Transverse colon (tissue), 4 donors: ENCODE measurements at regions not wholly inside any gene's neighbourhood (a gene's known extent, or its start where the extent isn't known, plus 50 kb on each side); places are given as distances from the start of the nearest gene placed in this dataset.

Source experiments
- DNase-seq: peaks from one replicate; pipeline ENCODE4 v3.0.0-alpha.2; 2019
- H3K27ac ChIP-seq, 4 donors: fragments of 200-600 bp; sonication (generic); 2 replicates each; pipeline ENCODE4 v1.5.1; 2016 to 2018; ENCODE audit warnings: inconsistent platforms in 4 of 4
- H3K27me3 ChIP-seq: fragments of 200-600 bp; sonication (generic); 2 replicates; pipeline ENCODE4 v1.5.1; 2017; ENCODE audit warnings: inconsistent platforms
- H3K36me3 ChIP-seq, 4 donors: fragments of 200-600 bp; sonication (generic); 2 replicates each; pipeline ENCODE4 v1.5.1; 2017 to 2019; ENCODE audit warnings: inconsistent platforms in 4 of 4
- H3K4me1 ChIP-seq, 4 donors: fragments of 200-600 bp; sonication (generic); 2 replicates each; pipeline ENCODE4 v1.5.1; 2017 to 2020; ENCODE audit warnings: inconsistent platforms in 4 of 4
- H3K4me3 ChIP-seq, 4 donors: fragments of 200-600 bp; sonication (generic); 1 replicate in 1 of 4; 2 replicates in 3 of 4; pipeline versions ENCODE4 v1.5.1 to v1.6.1; 2017 to 2019; ENCODE audit warnings: inconsistent platforms in 4 of 4
- H3K9me3 ChIP-seq, 2 donors: fragments of 200-600 bp; sonication (generic); 2 replicates each; pipeline ENCODE4 v1.5.1; 2017 to 2019; ENCODE audit warnings: inconsistent platforms in 2 of 2
- EP300 ChIP-seq: sonication (generic); formaldehyde crosslinking; IDR thresholded peaks from one replicate; pipeline ENCODE4 v1.6.1; 2017; ENCODE audit warnings: antibody characterized with exemption, low read depth
- POLR2A ChIP-seq: fragments of 450-650 bp; IDR thresholded peaks from one replicate; pipeline ENCODE4 v1.6.1; 2016; ENCODE audit warnings: antibody characterized with exemption, mild to moderate bottlenecking, moderate library complexity
- POLR2AphosphoS5 ChIP-seq, 3 donors: sonication (generic); formaldehyde crosslinking; IDR thresholded peaks; one replicate each; pipeline ENCODE4 v1.6.1; 2016; ENCODE audit warnings: antibody characterized with exemption in 3 of 3
- WGBS, 2 donors: methylation state at CpG; one replicate each; pipeline ENCODE4 v1.1.5; 2018; ENCODE audit warnings: low coverage in 1 of 2; 5-methylcytosine and 5-hydroxymethylcytosine counted together
- in situ Hi-C, 4 donors: fragments of 200-750 bp; cut with MboI; loops; one replicate each; pipeline versions ENCODE4 v1.15.0 to v1.15.1; 2017; ENCODE audit warnings: low sequenced_read_pairs in 3 of 4, low pct_ligation_motif_present in 1 of 4, low pct_unique_long_range_greater_than_20kb in 1 of 4
- intact Hi-C: fragments of 100-400 bp; cut with DNase I; formaldehyde crosslinking; loops from one replicate; pipeline ENCODE4 v1.15.1; 2023; ENCODE audit warnings: low total_unique reads
- TF ChIP-seq, protein P1 (sequence below), 5 experiments: fragments of 200-600 bp in 3 of 5; fragments of 450-650 bp in 2 of 5; sonication (generic) in 3 of 5; IDR thresholded peaks; 1 replicate in 2 of 5; 2 replicates in 3 of 5; pipeline ENCODE4 v1.5.1; 2016 to 2017; ENCODE audit warnings: antibody characterized with exemption in 5 of 5, inconsistent platforms in 3 of 5, mild to moderate bottlenecking in 2 of 5, moderate library complexity in 1 of 5

- Histone ChIP-seq H3K27ac (no peak overlapping the region), H3K4me3 (no peak overlapping the region), H3K36me3 (no peaks in the 10 kb centered on the region), H3K4me1 (no peaks in the 10 kb centered on the region), H3K9me3 (no peaks in the 10 kb centered on the region), H3K27me3 (no peaks in the 10 kb centered on the region)
- intact Hi-C loops: no loop called here
- TF ChIP-seq POLR2AphosphoS5 (IDR thresholded peaks at IDR 0.05) (no peak), EP300 (no peak), POLR2A (no peak)
- TF ChIP-seq, protein P1, sequence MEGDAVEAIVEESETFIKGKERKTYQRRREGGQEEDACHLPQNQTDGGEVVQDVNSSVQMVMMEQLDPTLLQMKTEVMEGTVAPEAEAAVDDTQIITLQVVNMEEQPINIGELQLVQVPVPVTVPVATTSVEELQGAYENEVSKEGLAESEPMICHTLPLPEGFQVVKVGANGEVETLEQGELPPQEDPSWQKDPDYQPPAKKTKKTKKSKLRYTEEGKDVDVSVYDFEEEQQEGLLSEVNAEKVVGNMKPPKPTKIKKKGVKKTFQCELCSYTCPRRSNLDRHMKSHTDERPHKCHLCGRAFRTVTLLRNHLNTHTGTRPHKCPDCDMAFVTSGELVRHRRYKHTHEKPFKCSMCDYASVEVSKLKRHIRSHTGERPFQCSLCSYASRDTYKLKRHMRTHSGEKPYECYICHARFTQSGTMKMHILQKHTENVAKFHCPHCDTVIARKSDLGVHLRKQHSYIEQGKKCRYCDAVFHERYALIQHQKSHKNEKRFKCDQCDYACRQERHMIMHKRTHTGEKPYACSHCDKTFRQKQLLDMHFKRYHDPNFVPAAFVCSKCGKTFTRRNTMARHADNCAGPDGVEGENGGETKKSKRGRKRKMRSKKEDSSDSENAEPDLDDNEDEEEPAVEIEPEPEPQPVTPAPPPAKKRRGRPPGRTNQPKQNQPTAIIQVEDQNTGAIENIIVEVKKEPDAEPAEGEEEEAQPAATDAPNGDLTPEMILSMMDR (IDR thresholded peaks at IDR 0.05): no peak
- in situ Hi-C loops: no loop called here
- 73 to 82% methylated on average over 2 of the region's 2 CpGs for WGBS, 2 donors
- DNase-seq: no peak
Observed at GRCh38 chr6:112481211-112481610, 134.1 kb downstream of the RFPL4B start.

GRCh38 chr6:112482373-112482772 lies 135.2 kb downstream of the RFPL4B start:
- Histone ChIP-seq H3K4me1 (no peaks in the 10 kb centered on the region), H3K9me3 (no peaks in the 10 kb centered on the region), H3K27ac (no peak overlapping the region), H3K36me3 (no peaks in the 10 kb centered on the region), H3K4me3 (no peak overlapping the region), H3K27me3 (no peaks in the 10 kb centered on the region)
- DNase-seq: no peak
- intact Hi-C loops: no loop called here
- WGBS, 2 donors: 17 to 51% methylated on average over 1 to 2 of the region's 2 CpGs
- in situ Hi-C loops: no loop called here
- TF ChIP-seq POLR2A (no peak), EP300 (no peak), POLR2AphosphoS5 (IDR thresholded peaks at IDR 0.05) (no peak)
- TF ChIP-seq, protein P1 (IDR thresholded peaks at IDR 0.05): no peak

DNA sequence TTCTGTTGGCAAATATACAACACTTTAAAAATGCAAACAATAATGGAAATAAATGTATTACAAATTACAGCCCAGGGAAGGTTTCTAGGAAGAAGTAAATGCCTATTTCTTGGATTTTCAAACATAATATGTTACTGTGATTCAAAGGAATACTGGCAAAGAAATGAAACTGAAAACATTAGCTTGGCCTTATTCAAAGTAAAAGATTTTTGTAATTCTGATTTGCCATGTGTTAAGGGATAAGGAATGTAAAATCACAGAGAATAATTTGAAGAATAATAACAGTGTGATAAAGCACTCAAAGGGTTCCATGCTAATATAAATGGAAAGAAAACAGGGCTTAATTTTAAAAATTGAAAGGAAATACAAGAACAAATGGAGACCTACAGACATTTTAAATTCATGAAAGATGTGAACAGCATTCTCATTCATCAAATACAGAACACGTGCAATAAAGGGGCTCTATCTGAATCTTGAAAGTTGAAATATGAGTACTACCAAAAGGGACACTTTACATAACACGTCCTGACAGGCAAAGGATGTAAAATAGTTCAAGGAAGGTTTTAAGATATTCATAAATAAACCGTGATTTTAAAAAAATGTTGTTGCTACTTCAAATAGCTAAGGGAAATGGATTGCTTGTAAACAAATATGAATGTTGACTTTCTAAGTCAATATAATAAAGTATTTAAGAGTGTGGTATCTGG lies 138.1 kb downstream of the RFPL4B start:
- TF ChIP-seq, protein P1 (IDR thresholded peaks at IDR 0.05): no peak
- TF ChIP-seq POLR2A: no peak
- no peak for TF ChIP-seq EP300
- no peak for TF ChIP-seq POLR2AphosphoS5 (IDR thresholded peaks at IDR 0.05)
- DNase-seq: no peak
- H3K36me3 ChIP-seq: no peaks in the 10 kb centered on the region
- H3K27ac ChIP-seq: no peak overlapping the region
- no peaks in the 10 kb centered on the region for H3K9me3 ChIP-seq
- H3K4me1 ChIP-seq: no peaks in the 10 kb centered on the region
- intact Hi-C loops: no loop called here
- WGBS, 2 donors: 28 to 29% methylated on average over 3 of the region's 3 CpGs
- H3K27me3 ChIP-seq: no peaks in the 10 kb centered on the region
- no peak overlapping the region for H3K4me3 ChIP-seq
- in situ Hi-C loops: no loop called here

DNA sequence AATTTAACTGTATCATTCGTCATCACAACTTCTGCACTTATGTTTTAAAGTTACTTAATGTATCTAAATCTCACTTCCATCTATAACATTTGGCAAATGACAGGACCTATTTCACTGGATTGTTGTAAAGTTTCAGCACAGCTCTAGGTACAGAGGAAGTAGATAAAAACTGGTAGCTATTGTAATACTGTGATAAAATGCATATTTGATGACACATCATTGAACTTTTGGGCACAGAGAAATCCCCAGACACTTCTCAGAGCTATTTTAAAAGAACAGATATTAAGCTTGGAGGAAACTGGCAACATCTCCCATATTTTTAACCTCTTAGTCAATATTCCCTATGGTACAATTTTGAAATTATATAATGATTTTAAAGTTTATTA lies 138.7 kb downstream of the RFPL4B start:
- no peak for TF ChIP-seq POLR2AphosphoS5 (IDR thresholded peaks at IDR 0.05)
- TF ChIP-seq EP300: no peak
- TF ChIP-seq, protein P1 (IDR thresholded peaks at IDR 0.05): no peak
- no peak for TF ChIP-seq POLR2A
- H3K9me3 ChIP-seq: no peaks in the 10 kb centered on the region
- in situ Hi-C loops: no loop called here
- H3K4me1 ChIP-seq: no peaks in the 10 kb centered on the region
- H3K4me3 ChIP-seq: no peak overlapping the region
- no peak for DNase-seq
- 14 to 40% methylated on average over 1 of the region's 1 CpG for WGBS, 2 donors
- H3K36me3 ChIP-seq: no peaks in the 10 kb centered on the region
- H3K27me3 ChIP-seq: no peaks in the 10 kb centered on the region
- H3K27ac ChIP-seq: no peak overlapping the region
- intact Hi-C loops: no loop called here
